ENCODE measurements at regions not wholly inside any gene's neighbourhood (a gene's known extent, or its start where the extent isn't known, plus 50 kb on each side); places are given as distances from the start of the nearest gene placed in this dataset.

DNA sequence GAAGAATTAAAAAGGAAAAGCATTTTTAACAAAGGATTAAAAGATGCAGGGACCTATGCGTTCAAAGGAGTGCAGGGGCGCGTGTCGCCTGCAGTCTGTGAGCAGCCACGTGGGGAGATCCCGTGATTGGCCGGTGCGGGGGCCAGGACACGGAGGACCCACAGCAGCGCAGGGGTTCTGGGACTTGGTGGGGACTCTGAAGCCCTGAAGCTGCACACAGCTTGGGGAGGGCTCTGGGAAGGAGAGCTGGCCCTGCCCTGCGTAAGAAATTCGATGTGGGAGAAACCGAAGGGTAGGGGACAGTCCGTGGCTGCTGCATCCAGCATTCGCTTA is 268.1 kb downstream of the KLF6 start:
- POLR2A ChIA-PET = no interaction called here

More for the DNA sequence above, 268.1 kb downstream of the KLF6 start:
- intact Hi-C loops (cut with micrococcal nuclease) = no loop called here
- Histone ChIP-seq H3K27ac (ENCODE audit: insufficient read depth, low read depth, low read length) (no peak overlapping the region), H3K9me1 (replicated peaks; ENCODE audit: control insufficient read depth, extremely low read depth, insufficient read depth, low read length) (no peaks in the 10 kb centered on the region), H3K9ac (replicated peaks; ENCODE audit: extremely low read depth, insufficient read depth, low read length) (no peak overlapping the region), H3K4me1 (ENCODE audit: control insufficient read depth, extremely low read depth, insufficient read depth, low read length) (no peaks in the 10 kb centered on the region), H3K36me3 (ENCODE audit: control insufficient read depth in 2 of 2, extremely low read depth in 1 of 2, insufficient read depth in 2 of 2, low read length in 2 of 2) (no peaks in the 10 kb centered on the region), H4K20me1 (replicated peaks; ENCODE audit: control insufficient read depth, extremely low read depth, insufficient read depth, low read length) (no peaks in the 10 kb centered on the region), H2AFZ (ENCODE audit: low read depth, low read length) (no peak overlapping the region), H3K27me3 (ENCODE audit: control insufficient read depth in 2 of 2, insufficient read depth in 2 of 2, low read length in 2 of 2) (no peaks in the 10 kb centered on the region), H3K4me3 (replicated peaks in 1 of 3; ENCODE audit: insufficient read depth in 1 of 3, low read depth in 1 of 3, low read length in 3 of 3) (no peak overlapping the region), H3K79me2 (ENCODE audit: control insufficient read depth, insufficient read depth, low read length) (no peaks in the 10 kb centered on the region), H3K4me2 (ENCODE audit: insufficient read depth, low read length) (no peak overlapping the region), H3K9me3 (replicated peaks; ENCODE audit: control insufficient read depth, insufficient read depth, low read length) (no peaks in the 10 kb centered on the region)
- FAIRE-seq (no peak), DNase-seq (ENCODE audit: low read depth, low spot score) (no peak)
- TF ChIP-seq, protein P1, sequence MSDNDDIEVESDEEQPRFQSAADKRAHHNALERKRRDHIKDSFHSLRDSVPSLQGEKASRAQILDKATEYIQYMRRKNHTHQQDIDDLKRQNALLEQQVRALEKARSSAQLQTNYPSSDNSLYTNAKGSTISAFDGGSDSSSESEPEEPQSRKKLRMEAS (IDR thresholded peaks at IDR 0.05; ENCODE audit: insufficient read depth, insufficient read length) = no peak
- TF ChIP-seq GATA2 (IDR thresholded peaks at IDR 0.05; ENCODE audit: insufficient read depth, insufficient read length, low read depth, low read length) (no peak), JUN (IDR thresholded peaks at IDR 0.05; ENCODE audit: borderline replicate concordance, insufficient read depth, insufficient read length, low read depth) (no peak), MYC (IDR thresholded peaks at IDR 0.05; ENCODE audit: low read depth, low read length) (no peak), EZH2 (IDR thresholded peaks at IDR 0.05; ENCODE audit: borderline replicate concordance, low read depth, low read length, severe bottlenecking) (no peak), FOS (IDR thresholded peaks at IDR 0.05; ENCODE audit: borderline replicate concordance, insufficient read depth, low read length) (no peak), POLR2AphosphoS5 (IDR thresholded peaks at IDR 0.05; ENCODE audit: insufficient read depth, low read depth, low read length) (no peak)
- TF ChIP-seq, protein P2, sequence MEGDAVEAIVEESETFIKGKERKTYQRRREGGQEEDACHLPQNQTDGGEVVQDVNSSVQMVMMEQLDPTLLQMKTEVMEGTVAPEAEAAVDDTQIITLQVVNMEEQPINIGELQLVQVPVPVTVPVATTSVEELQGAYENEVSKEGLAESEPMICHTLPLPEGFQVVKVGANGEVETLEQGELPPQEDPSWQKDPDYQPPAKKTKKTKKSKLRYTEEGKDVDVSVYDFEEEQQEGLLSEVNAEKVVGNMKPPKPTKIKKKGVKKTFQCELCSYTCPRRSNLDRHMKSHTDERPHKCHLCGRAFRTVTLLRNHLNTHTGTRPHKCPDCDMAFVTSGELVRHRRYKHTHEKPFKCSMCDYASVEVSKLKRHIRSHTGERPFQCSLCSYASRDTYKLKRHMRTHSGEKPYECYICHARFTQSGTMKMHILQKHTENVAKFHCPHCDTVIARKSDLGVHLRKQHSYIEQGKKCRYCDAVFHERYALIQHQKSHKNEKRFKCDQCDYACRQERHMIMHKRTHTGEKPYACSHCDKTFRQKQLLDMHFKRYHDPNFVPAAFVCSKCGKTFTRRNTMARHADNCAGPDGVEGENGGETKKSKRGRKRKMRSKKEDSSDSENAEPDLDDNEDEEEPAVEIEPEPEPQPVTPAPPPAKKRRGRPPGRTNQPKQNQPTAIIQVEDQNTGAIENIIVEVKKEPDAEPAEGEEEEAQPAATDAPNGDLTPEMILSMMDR (IDR thresholded peaks at IDR 0.05; ENCODE audit: extremely low read depth in 1 of 2, insufficient read depth in 1 of 2, low read depth in 1 of 2, low read length in 2 of 2) = no peak
- BruUV-seq (replicated peaks) = no TSS peak
- CTCF ChIA-PET = no interaction called here
- dilution Hi-C loops (cut with MboI; ENCODE audit: extremely low pct_ligation_motif_present, low sequenced_read_pairs) = no loop called here
